KMS-11 (cell line): ENCODE measurements at regions not wholly inside any gene's neighbourhood (a gene's known extent, or its start where the extent isn't known, plus 50 kb on each side); places are given as distances from the start of the nearest gene placed in this dataset.

Source experiments
- H2AFZ ChIP-seq: fragments of 200-600 bp; sonication (generic); 2 replicates; pipeline ENCODE4 v1.6.1; 2016; ENCODE audit warnings: antibody characterized with exemption, mixed run types, low read depth
- H3K27ac ChIP-seq: fragments of 200-600 bp; sonication (generic); 2 replicates; pipeline ENCODE4 v1.6.1; 2016; ENCODE audit warnings: mild to moderate bottlenecking, mixed run types
- H3K27me3 ChIP-seq: fragments of 200-600 bp; sonication (generic); 2 replicates; pipeline ENCODE4 v1.6.1; 2017; ENCODE audit warnings: mild to moderate bottlenecking, low read depth, mixed run types, moderate library complexity; ENCODE audit not compliant: insufficient read depth
- H3K36me3 ChIP-seq: fragments of 200-600 bp; sonication (generic); 2 replicates; pipeline ENCODE4 v1.6.1; 2017; ENCODE audit warnings: mild to moderate bottlenecking, mixed run types; ENCODE audit not compliant: insufficient read depth
- H3K4me1 ChIP-seq: fragments of 200-600 bp; sonication (generic); 2 replicates; pipeline ENCODE4 v1.6.1; 2016; ENCODE audit warnings: mild to moderate bottlenecking, low read depth, mixed run types; ENCODE audit not compliant: poor library complexity, severe bottlenecking
- H3K4me2 ChIP-seq: fragments of 200-600 bp; sonication (generic); 2 replicates; pipeline ENCODE4 v1.7.0; 2016; ENCODE audit warnings: mild to moderate bottlenecking, mixed run types
- H3K4me3 ChIP-seq: fragments of 200-600 bp; sonication (generic); IDR thresholded peaks from 2 replicates; pipeline ENCODE4 v1.6.1; 2017; ENCODE audit warnings: low read depth, low read length, mixed read lengths; ENCODE audit not compliant: insufficient read depth
- H3K79me2 ChIP-seq: fragments of 200-600 bp; sonication (generic); 2 replicates; pipeline ENCODE4 v1.6.1; 2016; ENCODE audit warnings: low read depth, mixed run types; ENCODE audit not compliant: insufficient read depth
- H3K9ac ChIP-seq: fragments of 200-600 bp; sonication (generic); 2 replicates; pipeline ENCODE4 v1.6.1; 2016; ENCODE audit warnings: mild to moderate bottlenecking, mixed run types
- H4K20me1 ChIP-seq: fragments of 200-600 bp; sonication (generic); 2 replicates; pipeline ENCODE4 v1.6.1; 2016; ENCODE audit warnings: mild to moderate bottlenecking, mixed run types; ENCODE audit not compliant: insufficient read depth
- CTCF ChIP-seq: fragments of 200-600 bp; sonication (generic); conservative IDR thresholded peaks from 2 replicates; pipeline ENCODE4 v1.6.1; 2017; ENCODE audit warnings: low read depth, mild to moderate bottlenecking, antibody characterized with exemption, low read length, moderate library complexity, mixed read lengths

- H3K36me3 ChIP-seq, result no peaks in the 10 kb centered on the region
- no peak overlapping the region for H3K4me3 ChIP-seq
- H3K27ac ChIP-seq, result no peak overlapping the region
- TF ChIP-seq CTCF, result no peak
- no peaks in the 10 kb centered on the region for H3K79me2 ChIP-seq
- no peaks in the 10 kb centered on the region for H3K27me3 ChIP-seq
- H2AFZ ChIP-seq, result no peak overlapping the region
- H3K4me1 ChIP-seq, result no peaks in the 10 kb centered on the region
- H3K9ac ChIP-seq, result no peak overlapping the region
- no peaks in the 10 kb centered on the region for H4K20me1 ChIP-seq
- no peak overlapping the region for H3K4me2 ChIP-seq
Observed at GRCh38 chr3:65245133-65246063, 557.6 kb upstream of the ADAMTS9 start.

- Histone ChIP-seq H3K27ac (no peak overlapping the region), H3K36me3 (no peaks in the 10 kb centered on the region), H3K9ac (no peak overlapping the region), H3K4me3 (no peak overlapping the region), H3K27me3 (no peaks in the 10 kb centered on the region), H2AFZ (no peak overlapping the region), H3K4me2 (no peak overlapping the region), H3K79me2 (no peaks in the 10 kb centered on the region), H4K20me1 (no peaks in the 10 kb centered on the region), H3K4me1 (no peaks in the 10 kb centered on the region)
- no peak for TF ChIP-seq CTCF
Observed at GRCh38 chr3:65240366-65240765, 552.6 kb upstream of the ADAMTS9 start.

DNA sequence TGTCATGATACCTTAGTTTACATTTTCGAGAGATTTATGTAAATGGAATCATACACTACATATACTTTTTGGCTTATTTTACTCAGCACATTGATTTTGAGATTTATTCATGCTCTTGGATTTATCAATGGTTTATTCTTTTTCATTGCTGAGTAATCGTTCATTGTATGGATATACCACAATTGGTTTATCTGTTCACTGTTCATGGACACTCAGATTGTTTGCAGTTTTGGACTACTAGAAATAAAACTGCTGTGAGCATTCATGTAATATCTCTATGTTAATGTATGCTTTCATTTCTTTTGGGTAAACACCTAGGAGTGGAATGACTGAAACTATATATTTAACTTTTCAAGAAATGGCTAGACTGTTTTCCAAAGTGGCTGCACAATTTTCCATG lies 550.9 kb upstream of the ADAMTS9 start:
- no peak overlapping the region for H3K4me2 ChIP-seq
- H3K27me3 ChIP-seq, result no peaks in the 10 kb centered on the region
- no peaks in the 10 kb centered on the region for H3K4me1 ChIP-seq
- no peak overlapping the region for H3K4me3 ChIP-seq
- H3K79me2 ChIP-seq, result no peaks in the 10 kb centered on the region
- H3K9ac ChIP-seq, result no peak overlapping the region
- no peaks in the 10 kb centered on the region for H3K36me3 ChIP-seq
- no peak for TF ChIP-seq CTCF
- H2AFZ ChIP-seq, result no peak overlapping the region
- H4K20me1 ChIP-seq, result no peaks in the 10 kb centered on the region
- H3K27ac ChIP-seq, result no peak overlapping the region

DNA sequence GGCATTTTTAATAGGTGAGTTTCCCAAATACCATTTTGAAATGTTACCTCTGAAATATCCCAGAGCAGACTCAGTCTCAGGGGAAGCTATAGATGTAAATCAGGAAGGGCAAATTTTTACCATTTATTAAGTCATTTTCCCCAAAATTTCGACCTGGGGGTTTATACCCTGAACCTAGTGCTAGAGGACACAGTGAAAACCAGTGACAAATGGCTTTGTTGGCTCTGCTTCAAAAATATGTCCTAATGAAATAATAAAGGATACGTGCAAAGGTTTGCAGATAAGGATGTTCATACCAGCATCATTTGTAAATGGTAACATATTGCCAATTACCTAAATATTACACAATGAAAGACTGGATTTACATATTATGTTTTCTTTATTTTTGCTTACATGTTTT lies 546.7 kb upstream of the ADAMTS9 start:
- H3K4me1 ChIP-seq, result no peaks in the 10 kb centered on the region
- no peak for TF ChIP-seq CTCF
- H2AFZ ChIP-seq, result no peak overlapping the region
- H3K4me2 ChIP-seq, result no peak overlapping the region
- no peaks in the 10 kb centered on the region for H3K79me2 ChIP-seq
- H3K27me3 ChIP-seq, result no peaks in the 10 kb centered on the region
- no peaks in the 10 kb centered on the region for H4K20me1 ChIP-seq
- no peaks in the 10 kb centered on the region for H3K36me3 ChIP-seq
- H3K4me3 ChIP-seq, result no peak overlapping the region
- no peak overlapping the region for H3K9ac ChIP-seq
- no peak overlapping the region for H3K27ac ChIP-seq
